ENCODE measurements at regions not wholly inside any gene's neighbourhood (a gene's known extent, or its start where the extent isn't known, plus 50 kb on each side); places are given as distances from the start of the nearest gene placed in this dataset.
A peak's percentile ranks its signal among the peaks of the same experiment; 100 is the strongest.

- DNase-seq: no peak
- peaks cover 16% of the 10 kb centered on the region for H3K36me3 Mint-ChIP-seq (ENCODE audit: low read depth)
- H3K4me1 Mint-ChIP-seq: peaks cover 22% of the 10 kb centered on the region
- peaks cover 3% of the 10 kb centered on the region for H3K27me3 Mint-ChIP-seq (ENCODE audit: low read depth, poor library complexity)
- no peak overlapping the region for H3K4me3 Mint-ChIP-seq
- TF ChIP-seq, protein P1, sequence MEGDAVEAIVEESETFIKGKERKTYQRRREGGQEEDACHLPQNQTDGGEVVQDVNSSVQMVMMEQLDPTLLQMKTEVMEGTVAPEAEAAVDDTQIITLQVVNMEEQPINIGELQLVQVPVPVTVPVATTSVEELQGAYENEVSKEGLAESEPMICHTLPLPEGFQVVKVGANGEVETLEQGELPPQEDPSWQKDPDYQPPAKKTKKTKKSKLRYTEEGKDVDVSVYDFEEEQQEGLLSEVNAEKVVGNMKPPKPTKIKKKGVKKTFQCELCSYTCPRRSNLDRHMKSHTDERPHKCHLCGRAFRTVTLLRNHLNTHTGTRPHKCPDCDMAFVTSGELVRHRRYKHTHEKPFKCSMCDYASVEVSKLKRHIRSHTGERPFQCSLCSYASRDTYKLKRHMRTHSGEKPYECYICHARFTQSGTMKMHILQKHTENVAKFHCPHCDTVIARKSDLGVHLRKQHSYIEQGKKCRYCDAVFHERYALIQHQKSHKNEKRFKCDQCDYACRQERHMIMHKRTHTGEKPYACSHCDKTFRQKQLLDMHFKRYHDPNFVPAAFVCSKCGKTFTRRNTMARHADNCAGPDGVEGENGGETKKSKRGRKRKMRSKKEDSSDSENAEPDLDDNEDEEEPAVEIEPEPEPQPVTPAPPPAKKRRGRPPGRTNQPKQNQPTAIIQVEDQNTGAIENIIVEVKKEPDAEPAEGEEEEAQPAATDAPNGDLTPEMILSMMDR (IDR thresholded peaks at IDR 0.05): no peak
- peaks cover 27% of the 10 kb centered on the region for H3K9me3 Mint-ChIP-seq
- no peak overlapping the region for H3K27ac Mint-ChIP-seq
Observed at GRCh38 chr2:6203291-6203959, 511.2 kb downstream of the SOX11 start.

DNA sequence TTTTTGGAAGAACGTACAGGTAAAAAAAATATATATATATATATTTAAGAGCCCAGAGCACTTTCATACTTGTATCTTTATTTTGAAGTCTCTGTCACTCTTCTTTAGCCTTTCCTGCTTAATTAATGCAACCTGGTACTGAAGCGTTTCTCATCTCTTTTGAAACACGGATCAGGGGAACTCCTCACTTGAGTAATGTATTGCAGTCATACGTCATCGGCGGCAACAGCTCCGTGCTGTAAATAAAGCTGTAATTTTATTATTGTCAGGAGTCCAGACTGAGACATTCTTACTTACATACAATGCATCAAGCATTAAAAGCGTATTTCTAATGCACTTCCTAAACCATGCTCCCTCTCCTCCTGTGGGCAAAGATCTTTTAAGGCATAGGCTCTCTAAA is 514.7 kb downstream of the SOX11 start:
- Mint-ChIP-seq H3K9me3 (peaks cover 14% of the 10 kb centered on the region), H3K27me3 (ENCODE audit: low read depth, poor library complexity) (peaks cover 2% of the 10 kb centered on the region), H3K4me1 (peaks cover 43% of the 10 kb centered on the region), H3K27ac (no peak overlapping the region), H3K36me3 (ENCODE audit: low read depth) (peaks cover 12% of the 10 kb centered on the region), H3K4me3 (no peak overlapping the region)
- TF ChIP-seq, protein P1 (IDR thresholded peaks at IDR 0.05): no peak
- DNase-seq: no peak

- no peak overlapping the region for H3K27ac Mint-ChIP-seq
- H3K4me3 Mint-ChIP-seq: no peak overlapping the region
- TF ChIP-seq, protein P1 (IDR thresholded peaks at IDR 0.05): no peak
- peaks cover 7% of the 10 kb centered on the region for H3K27me3 Mint-ChIP-seq (ENCODE audit: low read depth, poor library complexity)
- DNase-seq: no peak
- H3K36me3 Mint-ChIP-seq (ENCODE audit: low read depth): peaks cover 12% of the 10 kb centered on the region
- peaks cover 14% of the 10 kb centered on the region for H3K9me3 Mint-ChIP-seq
- H3K4me1 Mint-ChIP-seq: peaks cover 50% of the 10 kb centered on the region
Observed at GRCh38 chr2:6211236-6211635, 519.1 kb downstream of the SOX11 start.

DNA sequence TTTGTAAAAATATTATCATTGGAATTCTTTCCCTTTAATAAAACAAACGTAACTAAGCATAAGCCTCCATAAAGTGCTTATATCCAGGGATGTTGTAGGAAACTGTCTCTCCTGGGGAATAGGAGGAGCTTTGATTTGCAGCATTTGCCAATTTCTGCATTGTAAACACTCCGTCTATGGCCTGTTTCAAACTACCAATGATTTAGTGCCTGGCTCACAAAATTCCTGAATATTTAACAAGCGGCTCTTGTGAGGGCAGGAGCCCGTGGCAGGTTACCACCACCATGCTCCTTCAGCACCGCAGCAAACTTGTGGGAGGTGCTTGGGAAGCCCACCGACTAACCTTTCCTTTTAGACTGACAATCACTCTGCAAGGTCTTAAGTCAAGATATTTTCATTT is 520.3 kb downstream of the SOX11 start:
- DNase-seq: no peak
- H3K27me3 Mint-ChIP-seq (ENCODE audit: low read depth, poor library complexity): peaks cover 7% of the 10 kb centered on the region
- H3K27ac Mint-ChIP-seq: no peak overlapping the region
- no peak overlapping the region for H3K4me3 Mint-ChIP-seq
- TF ChIP-seq, protein P1 (IDR thresholded peaks at IDR 0.05): no peak
- peaks cover 12% of the 10 kb centered on the region for H3K36me3 Mint-ChIP-seq (ENCODE audit: low read depth)
- peaks cover 14% of the 10 kb centered on the region for H3K9me3 Mint-ChIP-seq
- H3K4me1 Mint-ChIP-seq: peaks cover 50% of the 10 kb centered on the region

DNA sequence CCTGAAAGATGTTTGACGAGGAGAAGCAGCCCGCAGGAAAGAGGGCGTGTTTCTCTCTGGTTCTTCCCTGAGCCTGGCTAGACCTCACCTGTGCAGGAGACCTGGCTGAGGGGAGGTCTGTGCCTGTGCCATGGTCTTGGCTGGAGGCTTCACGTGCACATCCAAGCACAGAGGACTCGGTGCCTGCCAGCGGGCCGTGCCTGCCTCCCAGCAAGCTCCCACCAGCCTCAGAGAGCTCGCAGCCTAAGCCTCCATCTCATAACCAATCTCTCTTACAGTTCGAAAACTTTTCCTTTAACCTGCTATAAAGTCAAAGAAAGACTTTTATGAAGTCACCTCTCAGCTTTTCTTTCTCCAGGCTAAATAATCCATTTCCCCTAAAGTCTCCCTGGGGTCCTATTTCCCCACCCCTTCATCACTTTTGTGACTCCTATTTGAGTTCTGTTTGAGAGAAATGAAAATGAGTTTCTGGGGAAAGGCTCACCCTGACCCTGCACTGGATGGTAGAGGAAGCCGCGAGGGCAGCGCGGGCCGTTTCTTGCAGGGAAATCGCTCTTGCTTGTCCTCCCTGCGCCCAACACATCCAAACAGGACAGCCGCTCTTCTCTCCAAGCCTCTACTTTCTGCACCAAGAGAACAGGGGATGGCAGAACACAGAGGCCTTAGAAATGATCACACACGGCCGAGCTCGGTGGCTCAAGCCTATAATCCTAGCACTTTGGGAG is 521.0 kb downstream of the SOX11 start:
- TF ChIP-seq, protein P1 (IDR thresholded peaks at IDR 0.05): no peak
- peaks cover 14% of the 10 kb centered on the region for H3K9me3 Mint-ChIP-seq
- H3K27ac Mint-ChIP-seq: peak overlapping the region; percentile 39
- no peak for DNase-seq
- H3K27me3 Mint-ChIP-seq (ENCODE audit: low read depth, poor library complexity): peaks cover 14% of the 10 kb centered on the region
- no peak overlapping the region for H3K4me3 Mint-ChIP-seq
- peaks cover 12% of the 10 kb centered on the region for H3K36me3 Mint-ChIP-seq (ENCODE audit: low read depth)
- peaks cover 54% of the 10 kb centered on the region for H3K4me1 Mint-ChIP-seq
